ENCODE measurements at regions not wholly inside any gene's neighbourhood (a gene's known extent, or its start where the extent isn't known, plus 50 kb on each side); places are given as distances from the start of the nearest gene placed in this dataset.
"Not testable (repeated sequence)": the region's sequence is repeated elsewhere in the genome, so short reads cannot be mapped to it uniquely, and the experiment has no call there.

DNA sequence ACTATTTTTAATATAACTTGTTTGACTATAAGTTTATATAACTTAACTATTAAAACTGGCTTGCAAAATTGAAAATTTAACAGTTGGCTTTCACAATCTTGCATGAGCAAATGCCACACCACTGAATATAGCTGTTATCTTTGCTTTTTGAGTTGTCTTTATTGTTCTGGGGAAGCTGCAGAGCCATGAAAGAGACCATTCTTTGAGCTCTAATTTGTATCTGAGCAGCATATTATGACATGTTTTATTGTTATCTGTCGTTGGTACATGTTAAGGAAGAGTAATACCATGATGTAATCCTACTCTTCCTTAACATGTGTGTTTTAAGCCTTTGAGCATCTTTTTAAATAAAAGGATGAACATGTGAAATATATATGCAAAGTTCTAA is 97.1 kb upstream of the ANK2 start:
- H3K27ac ChIP-seq = no peak overlapping the region
- TF ChIP-seq, protein P1, sequence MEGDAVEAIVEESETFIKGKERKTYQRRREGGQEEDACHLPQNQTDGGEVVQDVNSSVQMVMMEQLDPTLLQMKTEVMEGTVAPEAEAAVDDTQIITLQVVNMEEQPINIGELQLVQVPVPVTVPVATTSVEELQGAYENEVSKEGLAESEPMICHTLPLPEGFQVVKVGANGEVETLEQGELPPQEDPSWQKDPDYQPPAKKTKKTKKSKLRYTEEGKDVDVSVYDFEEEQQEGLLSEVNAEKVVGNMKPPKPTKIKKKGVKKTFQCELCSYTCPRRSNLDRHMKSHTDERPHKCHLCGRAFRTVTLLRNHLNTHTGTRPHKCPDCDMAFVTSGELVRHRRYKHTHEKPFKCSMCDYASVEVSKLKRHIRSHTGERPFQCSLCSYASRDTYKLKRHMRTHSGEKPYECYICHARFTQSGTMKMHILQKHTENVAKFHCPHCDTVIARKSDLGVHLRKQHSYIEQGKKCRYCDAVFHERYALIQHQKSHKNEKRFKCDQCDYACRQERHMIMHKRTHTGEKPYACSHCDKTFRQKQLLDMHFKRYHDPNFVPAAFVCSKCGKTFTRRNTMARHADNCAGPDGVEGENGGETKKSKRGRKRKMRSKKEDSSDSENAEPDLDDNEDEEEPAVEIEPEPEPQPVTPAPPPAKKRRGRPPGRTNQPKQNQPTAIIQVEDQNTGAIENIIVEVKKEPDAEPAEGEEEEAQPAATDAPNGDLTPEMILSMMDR (conservative IDR thresholded peaks at IDR 0.05) = no peak
- no peak for TF ChIP-seq ZFX (IDR thresholded peaks at IDR 0.05)

DNA sequence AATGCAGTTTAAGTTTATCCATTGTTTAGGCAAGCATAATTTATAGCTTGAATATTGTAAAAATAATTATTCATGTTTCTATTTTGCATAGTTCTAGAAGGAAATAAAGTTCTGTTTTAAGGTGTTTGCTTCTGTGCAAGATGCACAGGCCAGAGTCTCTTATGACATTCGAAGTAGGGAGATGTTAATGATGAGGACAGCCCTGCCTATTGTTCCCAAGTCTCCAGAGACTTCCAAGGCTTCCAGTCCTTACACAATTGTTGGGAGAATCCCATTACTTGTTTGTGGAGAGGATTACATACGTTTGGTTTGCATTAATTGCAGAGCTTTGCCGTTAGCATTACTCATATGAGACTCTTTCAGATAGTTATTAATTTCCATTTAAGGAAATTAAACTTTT is 96.2 kb upstream of the ANK2 start:
- TF ChIP-seq, protein P1 (conservative IDR thresholded peaks at IDR 0.05) = no peak
- no peak for TF ChIP-seq ZFX (IDR thresholded peaks at IDR 0.05)
- no peak overlapping the region for H3K27ac ChIP-seq

DNA sequence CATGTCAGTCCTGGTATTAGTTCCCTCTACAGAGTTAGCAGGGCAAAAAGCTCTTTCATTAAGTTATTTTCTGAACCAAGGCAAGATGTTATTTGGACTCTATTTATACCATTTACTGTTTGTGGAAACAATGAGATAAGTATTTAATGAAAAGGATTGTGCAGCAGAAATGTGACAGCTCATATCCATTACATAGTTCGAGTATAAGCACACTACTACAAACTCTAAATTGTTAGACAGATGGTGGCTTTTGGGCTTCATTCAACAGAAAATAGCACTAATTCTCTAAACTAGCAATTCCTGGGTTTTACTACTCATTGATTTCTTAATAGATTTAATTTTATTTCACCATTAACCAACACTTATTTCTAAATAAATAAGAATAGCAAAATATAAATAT is 95.2 kb upstream of the ANK2 start:
- no peak overlapping the region for H3K27ac ChIP-seq
- TF ChIP-seq, protein P1 (conservative IDR thresholded peaks at IDR 0.05) = no peak
- no peak for TF ChIP-seq ZFX (IDR thresholded peaks at IDR 0.05)

DNA sequence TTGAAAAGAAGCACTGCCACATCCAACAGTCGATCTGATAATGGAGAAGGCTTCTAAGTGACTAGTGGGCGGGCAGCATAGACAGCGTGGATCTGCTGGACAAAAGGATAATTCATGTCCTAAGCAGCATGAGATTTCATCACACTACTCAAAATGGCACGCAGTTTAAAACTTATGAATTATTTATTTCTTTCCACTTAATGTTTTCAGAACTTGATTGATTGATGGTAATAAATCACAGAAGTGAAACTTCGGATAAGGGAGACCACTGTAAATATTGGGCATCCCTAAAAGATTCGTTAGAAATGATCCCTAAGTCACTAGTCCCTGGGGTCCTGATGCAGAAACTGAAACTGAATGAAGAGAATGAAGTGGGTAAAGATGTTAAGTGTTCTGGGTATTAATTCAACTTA is 93.0 kb upstream of the ANK2 start:
- TF ChIP-seq, protein P1 (conservative IDR thresholded peaks at IDR 0.05) = no peak
- TF ChIP-seq ZFX (IDR thresholded peaks at IDR 0.05) = no peak
- H3K27ac ChIP-seq = no peak overlapping the region

DNA sequence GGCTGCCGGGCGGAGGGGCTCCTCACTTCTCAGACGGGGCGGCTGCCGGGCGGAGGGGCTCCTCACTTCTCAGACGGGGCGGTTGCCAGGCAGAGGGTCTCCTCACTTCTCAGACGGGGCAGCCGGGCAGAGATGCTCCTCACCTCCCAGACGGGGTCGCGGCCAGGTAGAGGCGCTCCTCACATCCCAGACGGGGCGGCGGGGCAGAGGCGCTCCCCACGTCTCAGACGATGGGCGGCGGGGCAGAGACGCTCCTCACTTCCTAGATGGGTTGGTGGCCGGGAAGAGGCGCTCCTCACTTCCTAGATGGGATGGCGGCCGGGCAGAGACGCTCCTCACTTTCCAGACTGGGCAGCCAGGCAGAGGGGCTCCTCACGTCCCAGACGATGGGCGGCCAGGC is 91.7 kb upstream of the ANK2 start:
- H3K27ac ChIP-seq = not testable (repeated sequence)

DNA sequence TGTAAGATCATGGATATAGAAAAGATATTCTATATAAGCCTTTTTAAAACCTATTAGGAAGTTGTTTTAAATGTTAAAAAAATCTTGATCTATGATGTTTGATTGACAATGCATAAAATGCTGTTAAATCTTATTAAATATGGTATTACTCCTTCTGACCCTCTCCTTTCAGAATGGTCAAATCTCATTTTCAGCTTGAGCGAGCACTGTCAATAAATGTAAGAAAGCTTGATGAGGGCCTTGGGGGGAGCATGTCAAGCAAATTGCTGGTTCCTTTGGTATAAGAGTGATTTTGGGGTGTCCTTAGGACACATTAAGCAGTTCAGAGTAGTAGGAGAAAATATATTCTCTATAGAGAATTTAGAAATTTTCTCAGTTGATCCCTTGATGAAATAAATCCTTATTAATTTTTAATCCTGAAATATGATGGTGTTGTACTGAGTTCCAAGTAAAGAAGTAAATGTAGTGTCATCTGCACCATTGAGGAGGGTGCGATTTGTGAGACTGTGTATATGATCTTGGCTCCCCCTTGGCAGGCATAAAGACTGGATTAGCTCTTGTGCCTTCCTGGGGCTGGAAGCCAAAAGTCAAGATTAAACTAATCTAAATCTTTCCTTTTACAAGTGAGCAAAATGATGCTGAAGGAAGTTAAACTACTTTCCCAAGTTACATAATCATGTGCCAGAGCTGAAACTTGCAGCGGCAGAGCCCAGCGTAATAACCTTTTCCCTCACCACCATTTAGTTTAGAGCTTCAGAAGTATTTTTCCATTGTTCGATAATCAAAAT is 82.6 kb upstream of the ANK2 start:
- no peak for TF ChIP-seq ZFX (IDR thresholded peaks at IDR 0.05)
- TF ChIP-seq, protein P1 (conservative IDR thresholded peaks at IDR 0.05) = no peak
- H3K27ac ChIP-seq = no peak overlapping the region

DNA sequence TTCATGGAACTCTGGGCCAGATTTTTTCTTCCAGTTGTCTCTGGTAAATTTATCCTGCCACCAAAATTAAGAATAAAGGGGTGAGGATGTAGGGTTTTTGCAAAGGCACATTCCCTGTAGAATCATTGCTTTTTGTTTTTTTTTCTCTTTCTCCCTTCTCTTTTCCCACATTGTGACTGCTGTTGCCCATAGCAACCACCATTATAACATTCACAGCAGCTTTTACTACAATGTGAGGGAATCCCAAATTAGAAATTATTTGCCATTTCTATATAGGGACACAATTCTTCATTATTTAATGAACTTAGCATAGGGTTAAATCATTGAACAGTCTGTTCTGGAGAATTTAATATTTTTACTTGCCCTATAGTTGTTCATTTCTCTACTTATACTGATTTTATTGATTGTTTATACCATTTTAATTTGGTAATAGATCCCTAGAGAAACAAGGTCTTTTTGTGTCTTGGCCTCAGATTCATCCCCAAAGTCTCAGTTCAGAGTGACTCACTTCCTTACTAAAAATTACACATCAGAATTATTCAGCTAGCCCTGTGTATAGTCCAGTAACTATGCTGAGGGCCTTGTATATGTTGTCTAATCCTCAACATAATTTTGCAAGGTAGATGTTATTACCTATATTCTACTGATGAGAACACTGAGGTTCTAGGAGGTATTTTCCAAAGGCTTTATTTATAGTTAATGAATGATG is 80.8 kb upstream of the ANK2 start:
- no peak for TF ChIP-seq ZFX (IDR thresholded peaks at IDR 0.05)
- TF ChIP-seq, protein P1 (conservative IDR thresholded peaks at IDR 0.05) = no peak
- H3K27ac ChIP-seq = no peak overlapping the region
